ENCODE measurements at regions not wholly inside any gene's neighbourhood (a gene's known extent, or its start where the extent isn't known, plus 50 kb on each side); places are given as distances from the start of the nearest gene placed in this dataset.

DNA sequence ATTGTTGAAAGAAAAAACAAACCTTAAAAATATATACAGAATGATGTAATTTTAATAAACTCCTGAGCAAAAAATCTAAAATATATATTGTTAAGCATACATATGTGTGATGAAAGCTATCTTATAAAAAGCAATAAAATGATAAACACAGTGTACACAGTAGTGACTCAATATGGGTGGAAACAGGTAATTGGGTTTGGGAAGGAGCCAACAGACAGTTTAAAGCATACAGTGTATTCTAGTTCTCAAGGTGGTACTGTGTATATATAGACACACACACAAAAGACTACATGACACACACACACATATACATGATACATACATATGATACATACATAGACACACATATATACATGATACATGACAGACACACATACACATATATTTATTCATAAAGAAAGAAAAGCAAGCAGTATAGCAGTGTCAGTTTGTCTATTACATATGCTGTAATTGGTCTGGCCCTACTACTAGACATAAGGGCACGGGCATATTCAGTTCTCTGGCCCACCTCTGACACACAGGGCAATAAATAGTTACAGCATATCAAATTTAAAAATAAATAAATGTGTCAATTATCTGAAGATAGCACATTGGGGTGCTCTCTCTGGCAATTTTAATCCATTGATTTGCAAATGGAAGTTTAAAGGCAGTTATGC lies 330.2 kb downstream of the S1PR1 start:
- TF ChIP-seq, protein P1, sequence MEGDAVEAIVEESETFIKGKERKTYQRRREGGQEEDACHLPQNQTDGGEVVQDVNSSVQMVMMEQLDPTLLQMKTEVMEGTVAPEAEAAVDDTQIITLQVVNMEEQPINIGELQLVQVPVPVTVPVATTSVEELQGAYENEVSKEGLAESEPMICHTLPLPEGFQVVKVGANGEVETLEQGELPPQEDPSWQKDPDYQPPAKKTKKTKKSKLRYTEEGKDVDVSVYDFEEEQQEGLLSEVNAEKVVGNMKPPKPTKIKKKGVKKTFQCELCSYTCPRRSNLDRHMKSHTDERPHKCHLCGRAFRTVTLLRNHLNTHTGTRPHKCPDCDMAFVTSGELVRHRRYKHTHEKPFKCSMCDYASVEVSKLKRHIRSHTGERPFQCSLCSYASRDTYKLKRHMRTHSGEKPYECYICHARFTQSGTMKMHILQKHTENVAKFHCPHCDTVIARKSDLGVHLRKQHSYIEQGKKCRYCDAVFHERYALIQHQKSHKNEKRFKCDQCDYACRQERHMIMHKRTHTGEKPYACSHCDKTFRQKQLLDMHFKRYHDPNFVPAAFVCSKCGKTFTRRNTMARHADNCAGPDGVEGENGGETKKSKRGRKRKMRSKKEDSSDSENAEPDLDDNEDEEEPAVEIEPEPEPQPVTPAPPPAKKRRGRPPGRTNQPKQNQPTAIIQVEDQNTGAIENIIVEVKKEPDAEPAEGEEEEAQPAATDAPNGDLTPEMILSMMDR (IDR thresholded peaks at IDR 0.05), result no peak
- intact Hi-C loops (cut with DNase I), result no loop called here
- H3K36me3 ChIP-seq, result no peaks in the 10 kb centered on the region
- H3K27ac ChIP-seq, result peak overlapping the region; percentile 15
- H3K4me1 ChIP-seq, result no peaks in the 10 kb centered on the region
- H3K9me3 ChIP-seq, result no peaks in the 10 kb centered on the region
- H3K27me3 ChIP-seq, result no peaks in the 10 kb centered on the region
- DNase-seq, result peak; percentile 70
- no peak overlapping the region for H3K9ac ChIP-seq (ENCODE audit: low read depth in 2 of 2, low read length in 2 of 2)
- no peak overlapping the region for H3K4me3 ChIP-seq

DNA sequence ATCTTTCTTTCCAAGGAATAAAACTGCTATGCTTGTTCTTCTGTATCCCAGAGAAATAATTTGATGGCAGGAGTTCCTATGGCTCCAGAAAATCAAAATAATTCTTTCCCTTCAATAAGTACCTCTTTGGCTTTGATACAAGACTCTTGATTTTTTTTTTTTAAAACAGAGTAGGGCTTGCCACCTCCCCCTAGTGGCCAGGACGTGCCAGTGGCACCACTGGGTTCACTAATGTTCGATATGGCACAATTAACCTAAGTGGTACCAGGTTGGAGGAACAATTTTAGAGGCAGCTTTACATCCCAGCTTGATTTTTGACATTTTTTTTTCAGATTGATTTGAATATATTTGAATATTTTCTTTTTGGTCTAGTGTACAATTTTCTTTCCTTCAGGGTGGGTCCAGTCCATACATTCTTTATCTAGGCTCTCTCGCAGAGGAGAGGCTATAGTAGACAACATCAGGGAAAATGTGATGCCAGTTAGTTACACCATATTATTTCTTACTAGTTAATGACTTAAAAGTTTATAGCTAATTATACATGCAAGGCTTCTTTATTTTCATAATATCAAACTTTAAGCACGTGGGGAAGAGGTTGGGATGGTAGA lies 330.9 kb downstream of the S1PR1 start:
- Histone ChIP-seq H3K9me3 (no peaks in the 10 kb centered on the region), H3K27me3 (no peaks in the 10 kb centered on the region), H3K9ac (ENCODE audit: low read depth in 2 of 2, low read length in 2 of 2) (no peak overlapping the region), H3K4me3 (no peak overlapping the region), H3K27ac (peak overlapping the region; percentile 15), H3K4me1 (no peaks in the 10 kb centered on the region), H3K36me3 (no peaks in the 10 kb centered on the region)
- TF ChIP-seq, protein P1 (IDR thresholded peaks at IDR 0.05), result peak; percentile 95
- intact Hi-C loops (cut with DNase I), result no loop called here
- DNase-seq, result peak; percentile 36

- H3K4me1 ChIP-seq, result no peaks in the 10 kb centered on the region
- H3K27ac ChIP-seq, result no peak overlapping the region
- H3K9me3 ChIP-seq, result no peaks in the 10 kb centered on the region
- intact Hi-C loops (cut with DNase I), result no loop called here
- H3K36me3 ChIP-seq, result no peaks in the 10 kb centered on the region
- H3K27me3 ChIP-seq, result no peaks in the 10 kb centered on the region
- H3K9ac ChIP-seq (ENCODE audit: low read depth in 2 of 2, low read length in 2 of 2), result no peak overlapping the region
- DNase-seq, result peak; percentile 76
- TF ChIP-seq, protein P1 (IDR thresholded peaks at IDR 0.05), result no peak
- H3K4me3 ChIP-seq, result no peak overlapping the region
Measured at GRCh38 chr1:101587741-101588140, 350.9 kb downstream of the S1PR1 start.

DNA sequence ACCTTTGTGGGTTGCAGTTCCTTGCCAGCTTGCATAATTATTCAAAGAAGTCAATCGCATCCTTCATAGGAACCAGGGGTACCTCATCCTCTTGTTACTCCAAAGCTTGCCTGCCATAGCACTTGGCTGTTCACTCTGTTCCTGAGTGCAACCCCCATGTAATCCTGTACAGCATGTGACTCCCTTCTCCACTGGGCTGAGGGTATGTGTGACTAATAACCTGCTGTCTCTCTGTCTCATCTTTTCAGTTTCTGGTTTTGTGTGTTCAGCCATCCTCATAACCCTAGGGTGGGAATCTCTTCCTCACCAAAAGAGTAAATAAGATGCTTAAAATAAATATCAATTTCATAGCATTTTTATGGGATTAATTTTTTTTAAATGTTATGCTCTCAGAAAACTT lies 351.9 kb downstream of the S1PR1 start:
- H3K36me3 ChIP-seq, result no peaks in the 10 kb centered on the region
- H3K9ac ChIP-seq (ENCODE audit: low read depth in 2 of 2, low read length in 2 of 2), result no peak overlapping the region
- no peak overlapping the region for H3K27ac ChIP-seq
- H3K4me1 ChIP-seq, result no peaks in the 10 kb centered on the region
- H3K9me3 ChIP-seq, result no peaks in the 10 kb centered on the region
- no peak overlapping the region for H3K4me3 ChIP-seq
- H3K27me3 ChIP-seq, result no peaks in the 10 kb centered on the region
- no peak for DNase-seq
- intact Hi-C loops (cut with DNase I), result no loop called here
- TF ChIP-seq, protein P1 (IDR thresholded peaks at IDR 0.05), result no peak

- H3K27ac ChIP-seq, result no peak overlapping the region
- intact Hi-C loops (cut with DNase I), result no loop called here
- no peaks in the 10 kb centered on the region for H3K4me1 ChIP-seq
- H3K36me3 ChIP-seq, result no peaks in the 10 kb centered on the region
- TF ChIP-seq, protein P1 (IDR thresholded peaks at IDR 0.05), result no peak
- DNase-seq, result no peak
- no peaks in the 10 kb centered on the region for H3K9me3 ChIP-seq
- H3K4me3 ChIP-seq, result no peak overlapping the region
- H3K27me3 ChIP-seq, result no peaks in the 10 kb centered on the region
- H3K9ac ChIP-seq (ENCODE audit: low read depth in 2 of 2, low read length in 2 of 2), result no peak overlapping the region
Measured at GRCh38 chr1:101592845-101593244, 356.0 kb downstream of the S1PR1 start.
